IMR-90 (cell line): ENCODE measurements at regions not wholly inside any gene's neighbourhood (a gene's known extent, or its start where the extent isn't known, plus 50 kb on each side); places are given as distances from the start of the nearest gene placed in this dataset.

ENCODE experiments used
- ATAC-seq: fragments of 200-7000 bp; cut with Tn5 transposase; 2 replicates; pipeline ENCODE4 v1.9.1; 2020; ENCODE audit warnings: low read depth, mild to moderate bottlenecking, moderate library complexity
- BruUV-seq: library from RNA; stranded (reverse); fragments of 400-500 nt; replicated peaks from 2 replicates; lab custom pipeline; 2021; lab: Mats Ljungman, UMichigan
- CTCF ChIA-PET: fragments of 300-600 bp; formaldehyde crosslinking; extraction: SDS; loops from one replicate; lab custom pipeline; 2021; ENCODE audit warnings: antibody characterized with exemption; lab: Yijun Ruan, JAX
- POLR2A ChIA-PET: fragments of 300-600 bp; sonication (Branson Sonifier 250); formaldehyde crosslinking; loops from one replicate; lab custom pipeline; 2022; ENCODE audit warnings: antibody characterized with exemption; ENCODE audit not compliant: unreplicated experiment; lab: Charles Lee
- DNase-seq: peaks from one replicate; pipeline ENCODE4 v3.0.0; 2013
- H2AFZ ChIP-seq: replicated peaks from 2 replicates; pipeline ENCODE3; 2013; ENCODE audit warnings: low read length, mild to moderate bottlenecking; ENCODE audit not compliant: poor library complexity
- H2AK5ac ChIP-seq: 2 replicates; pipeline ENCODE4 v1.6.1; 2013; ENCODE audit warnings: low read depth, low read length, inconsistent platforms
- H2AK9ac ChIP-seq: replicated peaks from 2 replicates; pipeline ENCODE3; 2013; ENCODE audit warnings: mild to moderate bottlenecking, low read depth, low read length, moderate library complexity; ENCODE audit not compliant: poor library complexity
- H2BK120ac ChIP-seq: 2 replicates; pipeline ENCODE4 v1.6.1; 2013; ENCODE audit warnings: low read depth, low read length, inconsistent platforms
- H2BK15ac ChIP-seq: 3 replicates; pipeline ENCODE4 v1.6.1; 2013; ENCODE audit warnings: low read depth, low read length, inconsistent platforms
- H2BK20ac ChIP-seq: 2 replicates; pipeline ENCODE4 v1.6.1; 2013; ENCODE audit warnings: low read depth, mild to moderate bottlenecking, inconsistent platforms, low read length, moderate library complexity
- H2BK5ac ChIP-seq: 2 replicates; pipeline ENCODE4 v1.6.1; 2013; ENCODE audit warnings: mild to moderate bottlenecking, low read depth, low read length, inconsistent platforms; ENCODE audit not compliant: poor library complexity, severe bottlenecking
- H3K14ac ChIP-seq: replicated peaks from 2 replicates; pipeline ENCODE4 v1.6.1; 2013; ENCODE audit warnings: low read depth, low read length, inconsistent platforms
- H3K18ac ChIP-seq: 2 replicates; pipeline ENCODE4 v1.6.1; 2013; ENCODE audit warnings: low read depth, low read length, control low read depth
- H3K23ac ChIP-seq: 2 replicates; pipeline ENCODE4 v1.6.1; 2013; ENCODE audit warnings: low read depth, low read length, inconsistent platforms
- H3K27ac ChIP-seq: 2 replicates; pipeline ENCODE4 v1.5.1; 2013; ENCODE audit warnings: mild to moderate bottlenecking, control low read depth, low read length; ENCODE audit not compliant: insufficient read depth
- H3K27me3 ChIP-seq: 2 replicates; pipeline ENCODE4 v1.6.1; 2013; ENCODE audit warnings: low read length; ENCODE audit not compliant: control insufficient read depth, insufficient read depth
- H3K36me3 ChIP-seq: 2 replicates; pipeline ENCODE4 v1.6.1; 2013; ENCODE audit warnings: low read length, mixed read lengths; ENCODE audit not compliant: control insufficient read depth, insufficient read depth
- H3K4ac ChIP-seq: 2 replicates; pipeline ENCODE4 v1.6.1; 2013; ENCODE audit warnings: low read depth, low read length, inconsistent platforms
- H3K4me1 ChIP-seq: 2 replicates; pipeline ENCODE4 v1.6.1; 2013; ENCODE audit warnings: low read length, mixed read lengths; ENCODE audit not compliant: control insufficient read depth, insufficient read depth
- H3K4me2 ChIP-seq: 2 replicates; pipeline ENCODE4 v1.6.1; 2013; ENCODE audit warnings: low read depth, mild to moderate bottlenecking, control low read depth, low read length, moderate library complexity
- H3K4me3 ChIP-seq: 2 replicates; pipeline ENCODE4 v1.5.1; 2013; ENCODE audit warnings: low read depth, mild to moderate bottlenecking, control low read depth, low read length, moderate library complexity; ENCODE audit not compliant: insufficient read depth
- H3K56ac ChIP-seq: 2 replicates; pipeline ENCODE4 v1.6.1; 2013; ENCODE audit warnings: low read length, inconsistent platforms; ENCODE audit not compliant: insufficient read depth; ENCODE audit errors: extremely low read depth
- H3K79me1 ChIP-seq, 2 experiments: 2 replicates each; pipeline ENCODE4 v1.6.1; 2013; ENCODE audit warnings: low read length in 2 of 2, inconsistent platforms in 1 of 2, low read depth in 1 of 2
- H3K9ac ChIP-seq: 2 replicates; pipeline ENCODE4 v1.6.1; 2013; ENCODE audit warnings: low read depth, low read length, control low read depth
- H3K9me1 ChIP-seq: 2 replicates; pipeline ENCODE4 v1.6.1; 2013; ENCODE audit warnings: low read length, inconsistent platforms; ENCODE audit not compliant: insufficient read depth
- H3K9me3 ChIP-seq: 2 replicates; pipeline ENCODE4 v1.6.1; 2013; ENCODE audit warnings: low read length; ENCODE audit not compliant: control insufficient read depth, insufficient read depth
- H4K20me1 ChIP-seq: 2 replicates; pipeline ENCODE4 v1.6.1; 2013; ENCODE audit warnings: low read length, inconsistent platforms; ENCODE audit not compliant: insufficient read depth
- H4K5ac ChIP-seq: 2 replicates; pipeline ENCODE4 v1.6.1; 2013; ENCODE audit warnings: mild to moderate bottlenecking, low read depth, low read length, control low read depth
- H4K8ac ChIP-seq, 2 experiments: 2 replicates each; pipeline ENCODE4 v1.6.1; 2013; ENCODE audit warnings: low read depth in 2 of 2, low read length in 2 of 2, control low read depth in 1 of 2, inconsistent platforms in 1 of 2
- H4K91ac ChIP-seq: 2 replicates; pipeline ENCODE4 v1.6.1; 2013; ENCODE audit warnings: low read depth, low read length, inconsistent platforms; ENCODE audit not compliant: insufficient read depth
- BHLHE40 ChIP-seq: fragments of 150-350 bp; IDR thresholded peaks from 2 replicates; pipeline ENCODE4 v1.6.1; 2016; ENCODE audit warnings: mild to moderate bottlenecking, low read depth, low read length
- CEBPB ChIP-seq: IDR thresholded peaks from 2 replicates; pipeline ENCODE4 v1.6.1; 2012; ENCODE audit warnings: low read depth, low read length, improper control_type of control experiment
- CHD1 ChIP-seq: IDR thresholded peaks from 2 replicates; pipeline ENCODE4 v1.6.1; 2012; ENCODE audit warnings: low read depth, low read length, improper control_type of control experiment
- FOS ChIP-seq: fragments of 150-350 bp; IDR thresholded peaks from 2 replicates; pipeline ENCODE4 v1.6.1; 2016; ENCODE audit warnings: low read depth, low read length
- MAFK ChIP-seq: IDR thresholded peaks from 2 replicates; pipeline ENCODE4 v1.6.1; 2012; ENCODE audit warnings: low read depth, low read length, improper control_type of control experiment
- MAZ ChIP-seq: IDR thresholded peaks from 2 replicates; pipeline ENCODE4 v1.6.1; 2012; ENCODE audit warnings: low read depth, mild to moderate bottlenecking, low read length, improper control_type of control experiment, moderate library complexity, borderline replicate concordance
- MXI1 ChIP-seq: IDR thresholded peaks from 2 replicates; pipeline ENCODE4 v1.6.1; 2012; ENCODE audit warnings: low read depth, mild to moderate bottlenecking, low read length, moderate library complexity, borderline replicate concordance
- NFE2L2 ChIP-seq: fragments of 150-350 bp; IDR thresholded peaks from 2 replicates; pipeline ENCODE4 v1.6.1; 2016; ENCODE audit warnings: low read depth, mild to moderate bottlenecking, low read length
- POLR2A ChIP-seq: IDR thresholded peaks from 2 replicates; pipeline ENCODE4 v1.6.1; 2012; ENCODE audit warnings: mild to moderate bottlenecking, low read depth, low read length
- RAD21 ChIP-seq: IDR thresholded peaks from 2 replicates; pipeline ENCODE4 v1.6.1; 2012; ENCODE audit warnings: low read length, improper control_type of control experiment
- RCOR1 ChIP-seq: IDR thresholded peaks from 2 replicates; pipeline ENCODE4 v1.6.1; 2012; ENCODE audit warnings: mild to moderate bottlenecking, low read length, improper control_type of control experiment; ENCODE audit not compliant: insufficient replicate concordance
- RFX5 ChIP-seq: IDR thresholded peaks from 2 replicates; pipeline ENCODE4 v1.8.0; 2012; ENCODE audit warnings: low read depth, mild to moderate bottlenecking, low read length, moderate library complexity
- SMC3 ChIP-seq: fragments of 150-350 bp; IDR thresholded peaks from 2 replicates; pipeline ENCODE4 v1.6.1; 2016; ENCODE audit warnings: low read depth, mild to moderate bottlenecking, antibody characterized with exemption, low read length, moderate library complexity
- WGBS, 2 experiments: methylation state at CpG; one replicate each; pipeline versions ENCODE4 v1.1.5 to v1.1.7; 2013; ENCODE audit warnings: missing lambda C conversion rate in 2 of 2; ENCODE audit not compliant: insufficient read length in 1 of 2; ENCODE audit errors: extremely low coverage in 2 of 2; 5-methylcytosine and 5-hydroxymethylcytosine counted together
- dilution Hi-C: fragments of 300-500 bp; cut with HindIII; formaldehyde crosslinking; loops from one replicate; pipeline ENCODE4 v1.14.3; 2018; ENCODE audit warnings: low sequenced_read_pairs; ENCODE audit not compliant: unreplicated experiment
- in situ Hi-C: fragments of 300-500 bp; cut with MboI; formaldehyde crosslinking; loops from 3 replicates; pipeline ENCODE4 v1.14.3; 2019; ENCODE audit warnings: low sequenced_read_pairs, inconsistent platforms, mixed read lengths
- intact Hi-C: fragments of 100-400 bp; cut with micrococcal nuclease; formaldehyde crosslinking; loops from 2 replicates; pipeline ENCODE4 v1.10.0; 2022
- TF ChIP-seq, protein P1 (sequence below): fragments of 150-350 bp; IDR thresholded peaks from 2 replicates; pipeline ENCODE4 v1.6.1; 2017; ENCODE audit warnings: mild to moderate bottlenecking, antibody characterized with exemption, low read length, low read depth
- TF ChIP-seq, protein P2 (sequence below): fragments of 150-350 bp; IDR thresholded peaks from 2 replicates; pipeline ENCODE4 v1.6.1; 2016; ENCODE audit warnings: low read depth, mild to moderate bottlenecking, low read length, moderate library complexity, borderline replicate concordance
- TF ChIP-seq, protein P3 (sequence below): conservative IDR thresholded peaks from 2 replicates; pipeline ENCODE4 v1.5.1; 2012; ENCODE audit warnings: mild to moderate bottlenecking, low read depth, low read length, improper control_type of control experiment

DNA sequence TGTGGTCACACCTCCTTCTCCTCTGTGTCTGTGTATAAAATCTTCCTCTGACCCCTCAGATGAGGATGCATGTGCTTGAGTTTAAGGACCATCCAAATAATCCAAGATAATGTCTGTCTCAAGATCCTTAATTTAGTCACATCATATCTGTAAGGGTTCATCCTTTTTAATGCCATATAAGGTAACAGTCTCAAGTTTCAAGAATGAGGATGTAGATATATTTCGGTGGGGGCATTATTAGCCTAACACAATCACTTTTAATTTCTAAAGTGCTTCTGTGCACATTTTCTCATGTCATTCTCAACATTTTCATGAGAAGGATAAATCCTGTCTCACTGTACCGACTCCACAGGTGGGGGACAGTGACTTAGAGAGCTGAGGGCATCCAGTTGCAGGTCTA lies 235.3 kb downstream of the BUB3 start:
- Histone ChIP-seq H2AFZ (no peak overlapping the region), H2AK9ac (no peak overlapping the region), H3K27ac (no peak overlapping the region), H3K18ac (no peak overlapping the region), H3K9me1 (no peaks in the 10 kb centered on the region), H2BK120ac (no peak overlapping the region), H3K9ac (no peak overlapping the region), H3K14ac (no peak overlapping the region), H3K4me1 (no peaks in the 10 kb centered on the region), H2BK15ac (no peak overlapping the region), H3K4ac (no peak overlapping the region), H4K5ac (no peak overlapping the region), H2BK5ac (no peak overlapping the region), H3K36me3 (no peaks in the 10 kb centered on the region), H3K9me3 (peaks cover 20% of the 10 kb centered on the region), H2BK20ac (no peak overlapping the region), H3K79me1 (no peaks in the 10 kb centered on the region), H4K8ac (no peak overlapping the region), H3K4me3 (no peak overlapping the region), H3K56ac (no peak overlapping the region), H4K91ac (no peak overlapping the region), H3K4me2 (no peak overlapping the region), H3K27me3 (no peaks in the 10 kb centered on the region), H4K20me1 (no peaks in the 10 kb centered on the region), H2AK5ac (no peak overlapping the region), H3K23ac (no peak overlapping the region)
- intact Hi-C loops, result no loop called here
- dilution Hi-C loops, result no loop called here
- no peak for ATAC-seq
- BruUV-seq, result no TSS peak
- ChIA-PET POLR2A (no interaction called here), CTCF (no interaction called here)
- WGBS, 2 experiments, result no CpG with 5 or more reads among the region's 2 CpGs
- no peak for DNase-seq
- in situ Hi-C loops, result no loop called here
- TF ChIP-seq SMC3, result no peak
- TF ChIP-seq RAD21, result no peak
- TF ChIP-seq, protein P1, sequence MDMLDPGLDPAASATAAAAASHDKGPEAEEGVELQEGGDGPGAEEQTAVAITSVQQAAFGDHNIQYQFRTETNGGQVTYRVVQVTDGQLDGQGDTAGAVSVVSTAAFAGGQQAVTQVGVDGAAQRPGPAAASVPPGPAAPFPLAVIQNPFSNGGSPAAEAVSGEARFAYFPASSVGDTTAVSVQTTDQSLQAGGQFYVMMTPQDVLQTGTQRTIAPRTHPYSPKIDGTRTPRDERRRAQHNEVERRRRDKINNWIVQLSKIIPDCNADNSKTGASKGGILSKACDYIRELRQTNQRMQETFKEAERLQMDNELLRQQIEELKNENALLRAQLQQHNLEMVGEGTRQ, result no peak
- no peak for TF ChIP-seq RFX5
- no peak for TF ChIP-seq NFE2L2
- TF ChIP-seq MAZ, result no peak
- no peak for TF ChIP-seq CHD1
- TF ChIP-seq POLR2A, result no peak
- no peak for TF ChIP-seq FOS
- TF ChIP-seq, protein P2, sequence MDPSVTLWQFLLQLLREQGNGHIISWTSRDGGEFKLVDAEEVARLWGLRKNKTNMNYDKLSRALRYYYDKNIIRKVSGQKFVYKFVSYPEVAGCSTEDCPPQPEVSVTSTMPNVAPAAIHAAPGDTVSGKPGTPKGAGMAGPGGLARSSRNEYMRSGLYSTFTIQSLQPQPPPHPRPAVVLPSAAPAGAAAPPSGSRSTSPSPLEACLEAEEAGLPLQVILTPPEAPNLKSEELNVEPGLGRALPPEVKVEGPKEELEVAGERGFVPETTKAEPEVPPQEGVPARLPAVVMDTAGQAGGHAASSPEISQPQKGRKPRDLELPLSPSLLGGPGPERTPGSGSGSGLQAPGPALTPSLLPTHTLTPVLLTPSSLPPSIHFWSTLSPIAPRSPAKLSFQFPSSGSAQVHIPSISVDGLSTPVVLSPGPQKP, result no peak
- no peak for TF ChIP-seq MAFK
- no peak for TF ChIP-seq RCOR1
- no peak for TF ChIP-seq MXI1
- TF ChIP-seq CEBPB, result no peak
- TF ChIP-seq, protein P3, sequence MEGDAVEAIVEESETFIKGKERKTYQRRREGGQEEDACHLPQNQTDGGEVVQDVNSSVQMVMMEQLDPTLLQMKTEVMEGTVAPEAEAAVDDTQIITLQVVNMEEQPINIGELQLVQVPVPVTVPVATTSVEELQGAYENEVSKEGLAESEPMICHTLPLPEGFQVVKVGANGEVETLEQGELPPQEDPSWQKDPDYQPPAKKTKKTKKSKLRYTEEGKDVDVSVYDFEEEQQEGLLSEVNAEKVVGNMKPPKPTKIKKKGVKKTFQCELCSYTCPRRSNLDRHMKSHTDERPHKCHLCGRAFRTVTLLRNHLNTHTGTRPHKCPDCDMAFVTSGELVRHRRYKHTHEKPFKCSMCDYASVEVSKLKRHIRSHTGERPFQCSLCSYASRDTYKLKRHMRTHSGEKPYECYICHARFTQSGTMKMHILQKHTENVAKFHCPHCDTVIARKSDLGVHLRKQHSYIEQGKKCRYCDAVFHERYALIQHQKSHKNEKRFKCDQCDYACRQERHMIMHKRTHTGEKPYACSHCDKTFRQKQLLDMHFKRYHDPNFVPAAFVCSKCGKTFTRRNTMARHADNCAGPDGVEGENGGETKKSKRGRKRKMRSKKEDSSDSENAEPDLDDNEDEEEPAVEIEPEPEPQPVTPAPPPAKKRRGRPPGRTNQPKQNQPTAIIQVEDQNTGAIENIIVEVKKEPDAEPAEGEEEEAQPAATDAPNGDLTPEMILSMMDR, result no peak
- TF ChIP-seq BHLHE40, result no peak
